ENCODE measurements at regions not wholly inside any gene's neighbourhood (a gene's known extent, or its start where the extent isn't known, plus 50 kb on each side); places are given as distances from the start of the nearest gene placed in this dataset.

DNA sequence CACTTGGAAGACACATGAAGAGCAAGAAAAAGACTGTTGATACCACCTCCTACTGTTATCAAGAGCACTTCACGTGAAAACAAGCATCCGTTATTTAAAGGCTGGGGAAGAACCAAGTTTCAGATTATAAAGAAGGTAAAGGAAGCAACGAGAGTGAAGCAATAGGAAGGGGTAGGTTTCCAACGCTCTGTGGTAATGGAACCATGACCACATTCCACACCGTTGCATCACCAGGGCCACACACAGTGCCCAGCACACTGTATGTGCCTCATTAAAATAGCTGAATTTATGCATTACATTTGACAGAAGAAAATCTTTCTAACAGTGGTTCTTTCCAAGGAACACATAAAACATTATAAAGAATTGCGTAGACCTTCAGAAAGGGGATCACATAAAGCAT is 435.8 kb downstream of the MRPL39 start:
- TF ChIP-seq CTCF (IDR thresholded peaks at IDR 0.05; ENCODE audit: borderline replicate concordance, extremely low read depth, low read length, poor library complexity, severe bottlenecking) = no peak
- TF ChIP-seq EZH2 (IDR thresholded peaks at IDR 0.05; ENCODE audit: borderline replicate concordance, low read depth, low read length, severe bottlenecking) = no peak

All from DND-41 (cell line).